A673 (cell line): ENCODE measurements at regions not wholly inside any gene's neighbourhood (a gene's known extent, or its start where the extent isn't known, plus 50 kb on each side); places are given as distances from the start of the nearest gene placed in this dataset.

ENCODE experiments used
- BruUV-seq: library from RNA; stranded (reverse); fragments of 400-500 nt; replicated peaks from 2 replicates; lab custom pipeline; 2021; lab: Mats Ljungman, UMichigan
- CTCF ChIA-PET: fragments of 300-600 bp; sonication (Branson Sonifier 250); formaldehyde crosslinking; loops from one replicate; lab custom pipeline; 2022; ENCODE audit warnings: antibody characterized with exemption; lab: Charles Lee
- POLR2A ChIA-PET: fragments of 300-600 bp; sonication (Branson Sonifier 250); formaldehyde crosslinking; loops from one replicate; lab custom pipeline; 2022; ENCODE audit warnings: antibody characterized with exemption; ENCODE audit not compliant: low non-redundant PET; lab: Charles Lee
- DNase-seq: peaks from one replicate; pipeline ENCODE4 v3.0.0-alpha.2; 2015; ENCODE audit warnings: low spot score
- H3K27ac ChIP-seq: fragments of 200-600 bp; sonication (generic); 2 replicates; pipeline ENCODE4 v1.5.1; 2016; ENCODE audit warnings: mixed run types, low read depth, mild to moderate bottlenecking, mixed read lengths, antibody characterized with exemption, low read length; ENCODE audit not compliant: poor library complexity, severe bottlenecking
- H3K27me3 ChIP-seq: fragments of 200-600 bp; sonication (generic); replicated peaks from 2 replicates; pipeline ENCODE4 v1.6.1; 2017; ENCODE audit warnings: mixed run types, low read depth, mild to moderate bottlenecking, mixed read lengths, antibody characterized with exemption, low read length; ENCODE audit not compliant: insufficient read depth, poor library complexity
- H3K36me3 ChIP-seq: fragments of 200-600 bp; sonication (generic); 2 replicates; pipeline ENCODE4 v1.6.1; 2016; ENCODE audit warnings: mixed run types, mild to moderate bottlenecking, mixed read lengths, antibody characterized with exemption, low read length; ENCODE audit not compliant: insufficient read depth, poor library complexity, severe bottlenecking
- H3K4me1 ChIP-seq: fragments of 200-600 bp; sonication (generic); 2 replicates; pipeline ENCODE4 v1.6.1; 2017; ENCODE audit warnings: mixed run types, mild to moderate bottlenecking, mixed read lengths, antibody characterized with exemption, low read length; ENCODE audit not compliant: insufficient read depth, poor library complexity, severe bottlenecking
- H3K4me3 ChIP-seq: fragments of 200-600 bp; sonication (generic); 2 replicates; pipeline ENCODE4 v1.5.1; 2016; ENCODE audit warnings: low read depth, mixed run types, mild to moderate bottlenecking, mixed read lengths, low read length; ENCODE audit not compliant: poor library complexity, severe bottlenecking
- H3K9me3 ChIP-seq: fragments of 200-600 bp; sonication (generic); 2 replicates; pipeline ENCODE4 v1.6.1; 2016; ENCODE audit warnings: mixed run types, low read depth, mild to moderate bottlenecking, mixed read lengths, antibody characterized with exemption, low read length; ENCODE audit not compliant: poor library complexity, severe bottlenecking
- EZH2 ChIP-seq: fragments of 200-600 bp; sonication (generic); IDR thresholded peaks from 2 replicates; pipeline ENCODE4 v1.6.1; 2017; ENCODE audit warnings: borderline replicate concordance, low read depth, mild to moderate bottlenecking, mixed read lengths, antibody characterized with exemption, low read length; ENCODE audit not compliant: poor library complexity, severe bottlenecking
- intact Hi-C: fragments of 100-400 bp; cut with micrococcal nuclease; formaldehyde crosslinking; loops from one replicate; pipeline ENCODE4 v1.10.0; 2022; ENCODE audit not compliant: unreplicated experiment
- TF ChIP-seq, protein P1 (sequence below): fragments of 300-800, 200-600 bp; sonication (generic); conservative IDR thresholded peaks from 2 replicates; pipeline ENCODE4 v1.5.1; 2017; ENCODE audit warnings: low read depth, mild to moderate bottlenecking, antibody characterized with exemption, low read length, moderate library complexity, mixed read lengths

- intact Hi-C loops: loop anchor here (5.0 kb wide), 1 partner anchor 99 kb away; no protein-coding TSS in a partner anchor
- POLR2A ChIA-PET: no interaction called here
- BruUV-seq: no TSS peak
- TF ChIP-seq EZH2: no peak
- TF ChIP-seq, protein P1, sequence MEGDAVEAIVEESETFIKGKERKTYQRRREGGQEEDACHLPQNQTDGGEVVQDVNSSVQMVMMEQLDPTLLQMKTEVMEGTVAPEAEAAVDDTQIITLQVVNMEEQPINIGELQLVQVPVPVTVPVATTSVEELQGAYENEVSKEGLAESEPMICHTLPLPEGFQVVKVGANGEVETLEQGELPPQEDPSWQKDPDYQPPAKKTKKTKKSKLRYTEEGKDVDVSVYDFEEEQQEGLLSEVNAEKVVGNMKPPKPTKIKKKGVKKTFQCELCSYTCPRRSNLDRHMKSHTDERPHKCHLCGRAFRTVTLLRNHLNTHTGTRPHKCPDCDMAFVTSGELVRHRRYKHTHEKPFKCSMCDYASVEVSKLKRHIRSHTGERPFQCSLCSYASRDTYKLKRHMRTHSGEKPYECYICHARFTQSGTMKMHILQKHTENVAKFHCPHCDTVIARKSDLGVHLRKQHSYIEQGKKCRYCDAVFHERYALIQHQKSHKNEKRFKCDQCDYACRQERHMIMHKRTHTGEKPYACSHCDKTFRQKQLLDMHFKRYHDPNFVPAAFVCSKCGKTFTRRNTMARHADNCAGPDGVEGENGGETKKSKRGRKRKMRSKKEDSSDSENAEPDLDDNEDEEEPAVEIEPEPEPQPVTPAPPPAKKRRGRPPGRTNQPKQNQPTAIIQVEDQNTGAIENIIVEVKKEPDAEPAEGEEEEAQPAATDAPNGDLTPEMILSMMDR: no peak
- no peak overlapping the region for H3K4me3 ChIP-seq
- no peak for DNase-seq
- CTCF ChIA-PET: interaction anchor here (0.7 to 1.0 kb wide), 5 partner anchors 104 to 702 kb away, joined by 3 to 5 read pairs (median 3); no protein-coding TSS in a partner anchor
- peaks cover 13% of the 10 kb centered on the region for H3K4me1 ChIP-seq
- no peaks in the 10 kb centered on the region for H3K27me3 ChIP-seq
- H3K36me3 ChIP-seq: no peaks in the 10 kb centered on the region
- peak overlapping the region; percentile 9 for H3K27ac ChIP-seq
- no peaks in the 10 kb centered on the region for H3K9me3 ChIP-seq
Measured at GRCh38 chr12:54700849-54701248, 52.7 kb upstream of the DCD start.

DNA sequence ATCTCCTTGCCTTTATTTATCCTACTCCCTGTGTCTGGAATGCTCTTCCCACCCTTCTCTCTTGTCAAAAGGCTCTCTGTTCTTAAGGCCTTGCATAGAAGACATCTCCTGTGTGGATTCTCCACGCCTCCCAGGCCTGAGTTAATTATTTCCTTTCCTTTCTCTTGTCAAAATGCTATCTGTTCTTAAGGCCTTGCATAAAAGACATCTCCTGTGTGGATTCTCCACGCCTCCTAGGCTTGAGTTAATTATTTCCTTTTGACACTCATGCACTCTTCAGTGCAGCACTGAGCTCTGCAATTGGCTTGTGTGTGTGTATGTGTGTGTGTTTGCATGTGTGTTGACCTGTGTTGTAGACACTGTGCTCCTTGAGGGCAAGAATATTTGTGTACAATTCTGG is 52.1 kb upstream of the DCD start:
- no TSS peak for BruUV-seq
- CTCF ChIA-PET: interaction anchor here (0.7 to 1.0 kb wide), 5 partner anchors 104 to 701 kb away, joined by 3 to 5 read pairs (median 3); no protein-coding TSS in a partner anchor
- no peak for TF ChIP-seq EZH2
- TF ChIP-seq, protein P1: no peak
- no peaks in the 10 kb centered on the region for H3K27me3 ChIP-seq
- peak; percentile 62 for DNase-seq
- POLR2A ChIA-PET: no interaction called here
- H3K36me3 ChIP-seq: no peaks in the 10 kb centered on the region
- peak overlapping the region; percentile 30 for H3K27ac ChIP-seq
- intact Hi-C loops: loop anchor here (5.0 kb wide), 1 partner anchor 98 kb away; no protein-coding TSS in a partner anchor
- no peak overlapping the region for H3K4me3 ChIP-seq
- no peaks in the 10 kb centered on the region for H3K9me3 ChIP-seq
- H3K4me1 ChIP-seq: peaks cover 13% of the 10 kb centered on the region
